ENCODE measurements at regions not wholly inside any gene's neighbourhood (a gene's known extent, or its start where the extent isn't known, plus 50 kb on each side); places are given as distances from the start of the nearest gene placed in this dataset.

DNA sequence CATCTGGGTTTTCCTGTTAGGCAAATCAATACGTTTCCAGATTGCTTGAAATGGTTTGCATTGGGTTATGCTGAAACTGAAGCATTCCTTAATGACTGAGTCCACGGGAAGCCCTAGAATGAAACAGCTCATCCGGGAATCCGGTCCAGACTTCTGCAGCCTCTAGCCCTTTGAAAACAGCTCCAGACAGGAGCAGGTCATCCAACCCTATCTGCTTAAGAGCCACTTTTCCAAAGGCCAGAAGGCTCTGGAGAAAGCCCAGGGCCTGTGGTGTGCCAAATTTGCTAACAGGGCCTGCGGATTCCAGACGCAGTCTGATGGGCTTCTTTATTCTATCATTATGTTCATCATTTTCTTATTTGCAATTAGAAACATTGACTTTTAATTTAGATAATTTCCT is 265.4 kb downstream of the SKIDA1 start:
- intact Hi-C loops (cut with micrococcal nuclease; ENCODE audit: unreplicated experiment), result loop anchor here (10.0 kb wide), 1 partner anchor 85 kb away; no protein-coding TSS in a partner anchor
- CTCF ChIA-PET, result no interaction called here

GRCh38 chr10:21257919-21258318 is 267.6 kb downstream of the SKIDA1 start:
- H3K4me3 ChIP-seq (ENCODE audit: low read depth in 2 of 2, low read length in 2 of 2), result no peak overlapping the region
- no peak for TF ChIP-seq POLR2AphosphoS5 (IDR thresholded peaks at IDR 0.05; ENCODE audit: low read depth, low read length)
- TF ChIP-seq, protein P1, sequence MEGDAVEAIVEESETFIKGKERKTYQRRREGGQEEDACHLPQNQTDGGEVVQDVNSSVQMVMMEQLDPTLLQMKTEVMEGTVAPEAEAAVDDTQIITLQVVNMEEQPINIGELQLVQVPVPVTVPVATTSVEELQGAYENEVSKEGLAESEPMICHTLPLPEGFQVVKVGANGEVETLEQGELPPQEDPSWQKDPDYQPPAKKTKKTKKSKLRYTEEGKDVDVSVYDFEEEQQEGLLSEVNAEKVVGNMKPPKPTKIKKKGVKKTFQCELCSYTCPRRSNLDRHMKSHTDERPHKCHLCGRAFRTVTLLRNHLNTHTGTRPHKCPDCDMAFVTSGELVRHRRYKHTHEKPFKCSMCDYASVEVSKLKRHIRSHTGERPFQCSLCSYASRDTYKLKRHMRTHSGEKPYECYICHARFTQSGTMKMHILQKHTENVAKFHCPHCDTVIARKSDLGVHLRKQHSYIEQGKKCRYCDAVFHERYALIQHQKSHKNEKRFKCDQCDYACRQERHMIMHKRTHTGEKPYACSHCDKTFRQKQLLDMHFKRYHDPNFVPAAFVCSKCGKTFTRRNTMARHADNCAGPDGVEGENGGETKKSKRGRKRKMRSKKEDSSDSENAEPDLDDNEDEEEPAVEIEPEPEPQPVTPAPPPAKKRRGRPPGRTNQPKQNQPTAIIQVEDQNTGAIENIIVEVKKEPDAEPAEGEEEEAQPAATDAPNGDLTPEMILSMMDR (IDR thresholded peaks at IDR 0.05), result no peak
- no peak for TF ChIP-seq REST (IDR thresholded peaks at IDR 0.05; ENCODE audit: insufficient read depth in 1 of 2, low read depth in 2 of 2, low read length in 1 of 2)
- no peak for TF ChIP-seq SIN3A (IDR thresholded peaks at IDR 0.05; ENCODE audit: borderline replicate concordance, insufficient read depth, low read depth, low read length)
- no peak for TF ChIP-seq TCF7L2 (IDR thresholded peaks at IDR 0.05; ENCODE audit: low read depth, low read length)
- ChIA-PET POLR2A (no interaction called here), CTCF (no interaction called here)
- DNase-seq (ENCODE audit: low read depth, low spot score) (no peak), ATAC-seq (no peak)
- no peaks in the 10 kb centered on the region for H3K36me3 ChIP-seq (ENCODE audit: control insufficient read depth, insufficient read depth, low read length)
- no peaks in the 10 kb centered on the region for H3K27me3 ChIP-seq (ENCODE audit: control insufficient read depth, insufficient read depth, low read length)
- in situ Hi-C loops (cut with HindIII; ENCODE audit: low pct_unique_long_range_greater_than_20kb, low sequenced_read_pairs) (no loop called here), intact Hi-C loops (cut with micrococcal nuclease; ENCODE audit: unreplicated experiment) (no loop called here)
- no TSS peak for BruUV-seq (replicated peaks)
- no peaks in the 10 kb centered on the region for H3K4me1 ChIP-seq (ENCODE audit: control insufficient read depth, insufficient read depth, low read length)
- no peak overlapping the region for H3K27ac ChIP-seq (ENCODE audit: low read length)
- no peaks in the 10 kb centered on the region for H3K9me3 ChIP-seq (ENCODE audit: control insufficient read depth, insufficient read depth, low read depth, low read length)

More for the DNA sequence above, 265.4 kb downstream of the SKIDA1 start:
- Histone ChIP-seq H3K4me1 (ENCODE audit: control insufficient read depth, insufficient read depth, low read length) (no peaks in the 10 kb centered on the region), H3K27ac (ENCODE audit: low read length) (no peak overlapping the region), H3K27me3 (ENCODE audit: control insufficient read depth, insufficient read depth, low read length) (no peaks in the 10 kb centered on the region), H3K4me3 (ENCODE audit: low read depth in 2 of 2, low read length in 2 of 2) (no peak overlapping the region), H3K9me3 (ENCODE audit: control insufficient read depth, insufficient read depth, low read depth, low read length) (no peaks in the 10 kb centered on the region), H3K36me3 (ENCODE audit: control insufficient read depth, insufficient read depth, low read length) (no peaks in the 10 kb centered on the region)
- POLR2A ChIA-PET, result no interaction called here
- in situ Hi-C loops (cut with HindIII; ENCODE audit: low pct_unique_long_range_greater_than_20kb, low sequenced_read_pairs), result no loop called here
- DNase-seq (ENCODE audit: low read depth, low spot score) (no peak), ATAC-seq (no peak)
- BruUV-seq (replicated peaks), result no TSS peak
- TF ChIP-seq SIN3A (IDR thresholded peaks at IDR 0.05; ENCODE audit: borderline replicate concordance, insufficient read depth, low read depth, low read length), result no peak
- no peak for TF ChIP-seq REST (IDR thresholded peaks at IDR 0.05; ENCODE audit: insufficient read depth in 1 of 2, low read depth in 2 of 2, low read length in 1 of 2)
- TF ChIP-seq, protein P1 (IDR thresholded peaks at IDR 0.05), result no peak
- TF ChIP-seq TCF7L2 (IDR thresholded peaks at IDR 0.05; ENCODE audit: low read depth, low read length), result no peak
- no peak for TF ChIP-seq POLR2AphosphoS5 (IDR thresholded peaks at IDR 0.05; ENCODE audit: low read depth, low read length)
